ENCODE measurements at regions not wholly inside any gene's neighbourhood (a gene's known extent, or its start where the extent isn't known, plus 50 kb on each side); places are given as distances from the start of the nearest gene placed in this dataset.
"Not testable (repeated sequence)": the region's sequence is repeated elsewhere in the genome, so short reads cannot be mapped to it uniquely, and the experiment has no call there.

GRCh38 chr6:66128243-66128642 is 421.2 kb upstream of the EYS start:
- intact Hi-C loops (cut with DNase I), result no loop called here
- DNase-seq (ENCODE audit: missing footprints), result no peak
- no peak for ATAC-seq

- ATAC-seq (no peak), DNase-seq (ENCODE audit: missing footprints) (no peak)
- intact Hi-C loops (cut with DNase I), result no loop called here
Observed at GRCh38 chr6:66127061-66127460, 420.0 kb upstream of the EYS start.

GRCh38 chr6:66126358-66126757 is 419.3 kb upstream of the EYS start:
- ATAC-seq (no peak), DNase-seq (ENCODE audit: missing footprints) (no peak)
- intact Hi-C loops (cut with DNase I), result no loop called here

- DNase-seq (ENCODE audit: missing footprints) (no peak), ATAC-seq (no peak)
- intact Hi-C loops (cut with DNase I), result no loop called here
Observed at GRCh38 chr6:66103954-66104353, 396.9 kb upstream of the EYS start.

GRCh38 chr6:66103354-66103753 is 396.3 kb upstream of the EYS start:
- no peak for DNase-seq (ENCODE audit: missing footprints)
- intact Hi-C loops (cut with DNase I), result no loop called here
- ATAC-seq, result no peak

- intact Hi-C loops (cut with DNase I), result no loop called here
- no peak for ATAC-seq
- DNase-seq (ENCODE audit: missing footprints), result no peak
Observed at GRCh38 chr6:66096679-66097078, 389.7 kb upstream of the EYS start.

GRCh38 chr6:66094615-66095014 is 387.6 kb upstream of the EYS start:
- DNase-seq (ENCODE audit: missing footprints) (no peak), ATAC-seq (no peak)
- intact Hi-C loops (cut with DNase I), result no loop called here

- DNase-seq (ENCODE audit: missing footprints); ATAC-seq; intact Hi-C loops (cut with DNase I): not testable (repeated sequence)
Observed at GRCh38 chr6:66092306-66092705, 385.3 kb upstream of the EYS start.

- DNase-seq (ENCODE audit: missing footprints) (no peak), ATAC-seq (no peak)
- intact Hi-C loops (cut with DNase I), result no loop called here
Observed at GRCh38 chr6:66086532-66086931, 379.5 kb upstream of the EYS start.

GRCh38 chr6:66082914-66083313 is 375.9 kb upstream of the EYS start:
- intact Hi-C loops (cut with DNase I), result no loop called here
- no peak for ATAC-seq

GRCh38 chr6:66068907-66069306 is 361.9 kb upstream of the EYS start:
- DNase-seq (ENCODE audit: missing footprints) (no peak), ATAC-seq (no peak)
- intact Hi-C loops (cut with DNase I), result no loop called here

More at GRCh38 chr6:66082914-66083313, 375.9 kb upstream of the EYS start:
- DNase-seq (ENCODE audit: missing footprints), result no peak

GRCh38 chr6:66068033-66068432 is 361.0 kb upstream of the EYS start:
- intact Hi-C loops (cut with DNase I), result no loop called here
- no peak for ATAC-seq
- DNase-seq (ENCODE audit: missing footprints), result no peak

- DNase-seq (ENCODE audit: missing footprints) (no peak), ATAC-seq (no peak)
- intact Hi-C loops (cut with DNase I), result no loop called here
Observed at GRCh38 chr6:66065313-66065712, 358.3 kb upstream of the EYS start.

GRCh38 chr6:66057034-66057433 is 350.0 kb upstream of the EYS start:
- intact Hi-C loops (cut with DNase I), result no loop called here
- DNase-seq (ENCODE audit: missing footprints) (no peak), ATAC-seq (no peak)

GRCh38 chr6:66054967-66055366 is 347.9 kb upstream of the EYS start:
- DNase-seq (ENCODE audit: missing footprints), result no peak
- intact Hi-C loops (cut with DNase I), result no loop called here
- no peak for ATAC-seq

GRCh38 chr6:66051812-66052211 is 344.8 kb upstream of the EYS start:
- no peak for ATAC-seq
- intact Hi-C loops (cut with DNase I), result no loop called here
- no peak for DNase-seq (ENCODE audit: missing footprints)

- DNase-seq (ENCODE audit: missing footprints) (no peak), ATAC-seq (no peak)
- intact Hi-C loops (cut with DNase I), result no loop called here
Observed at GRCh38 chr6:66048684-66049474, 341.9 kb upstream of the EYS start.

GRCh38 chr6:66032626-66033025 is 325.6 kb upstream of the EYS start:
- ATAC-seq (no peak), DNase-seq (ENCODE audit: missing footprints) (no peak)
- intact Hi-C loops (cut with DNase I), result no loop called here

- intact Hi-C loops (cut with DNase I), result no loop called here
- no peak for DNase-seq (ENCODE audit: missing footprints)
- ATAC-seq, result no peak
Observed at GRCh38 chr6:66029391-66029790, 322.4 kb upstream of the EYS start.

- no peak for ATAC-seq
- intact Hi-C loops (cut with DNase I), result no loop called here
- no peak for DNase-seq (ENCODE audit: missing footprints)
Observed at GRCh38 chr6:65999288-65999791, 292.3 kb upstream of the EYS start.

GRCh38 chr6:65998544-65998943 is 291.5 kb upstream of the EYS start:
- no peak for ATAC-seq
- no peak for DNase-seq (ENCODE audit: missing footprints)
- intact Hi-C loops (cut with DNase I), result no loop called here

Data from Right ventricle myocardium inferior (tissue), 1 donor.